Neural progenitor cell (in vitro differentiated cells): ENCODE measurements at regions not wholly inside any gene's neighbourhood (a gene's known extent, or its start where the extent isn't known, plus 50 kb on each side); places are given as distances from the start of the nearest gene placed in this dataset.

Experiments
- DNase-seq: peaks from one replicate; pipeline ENCODE4 v3.0.0-alpha.2; 2016; ENCODE audit warnings: low spot score
- H2AFZ ChIP-seq: fragments of 200-600 bp; sonication (generic); replicated peaks from 2 replicates; pipeline ENCODE4 v1.6.1; 2016; ENCODE audit warnings: antibody characterized with exemption
- H3F3A ChIP-seq: fragments of 200-600 bp; sonication (generic); 2 replicates; pipeline ENCODE4 v1.6.1; 2016; ENCODE audit warnings: antibody characterized with exemption, low read depth
- H3K27ac ChIP-seq: fragments of 200-600 bp; sonication (generic); 2 replicates; pipeline ENCODE4 v1.5.1; 2016; ENCODE audit warnings: mild to moderate bottlenecking
- H3K27me3 ChIP-seq: fragments of 200-600 bp; sonication (generic); 2 replicates; pipeline ENCODE4 v1.6.1; 2016; ENCODE audit warnings: mild to moderate bottlenecking, moderate library complexity
- H3K36me3 ChIP-seq: fragments of 200-600 bp; sonication (generic); 2 replicates; pipeline ENCODE4 v1.5.1; 2016
- H3K4me1 ChIP-seq: fragments of 200-600 bp; sonication (generic); 2 replicates; pipeline ENCODE4 v1.6.1; 2016; ENCODE audit warnings: mixed run types
- H3K4me2 ChIP-seq: fragments of 200-600 bp; sonication (generic); 2 replicates; pipeline ENCODE4 v1.6.1; 2016
- H3K4me3 ChIP-seq: fragments of 200-600 bp; sonication (generic); 2 replicates; pipeline ENCODE4 v1.5.1; 2016
- H3K79me2 ChIP-seq: fragments of 200-600 bp; sonication (generic); 2 replicates; pipeline ENCODE4 v1.6.1; 2016; ENCODE audit warnings: low read depth
- H3K9ac ChIP-seq: fragments of 200-600 bp; sonication (generic); 2 replicates; pipeline ENCODE4 v1.6.1; 2016
- H3K9me3 ChIP-seq: fragments of 200-600 bp; sonication (generic); 2 replicates; pipeline ENCODE4 v1.5.1; 2016; ENCODE audit warnings: low read depth
- H4K20me1 ChIP-seq: fragments of 200-600 bp; sonication (generic); 2 replicates; pipeline ENCODE4 v1.6.1; 2016; ENCODE audit warnings: low read depth
- H3K27ac Mint-ChIP-seq: 3 replicates; pipeline ENCODE4 v1.8.0; 2021; ENCODE audit warnings: mixed read lengths
- H3K27me3 Mint-ChIP-seq: 2 replicates; pipeline ENCODE4 v1.8.0; 2022; ENCODE audit warnings: low read depth, mild to moderate bottlenecking, inconsistent platforms, moderate library complexity, mixed read lengths; ENCODE audit not compliant: insufficient read depth
- H3K36me3 Mint-ChIP-seq: 3 replicates; pipeline ENCODE4 v1.8.0; 2021; ENCODE audit warnings: mixed read lengths
- H3K4me1 Mint-ChIP-seq: 3 replicates; pipeline ENCODE4 v1.8.0; 2021; ENCODE audit warnings: mixed read lengths
- H3K4me3 Mint-ChIP-seq: 3 replicates; pipeline ENCODE4 v1.8.0; 2021; ENCODE audit warnings: mild to moderate bottlenecking, moderate library complexity, mixed read lengths
- H3K9me3 Mint-ChIP-seq: 3 replicates; pipeline ENCODE4 v1.8.0; 2020; ENCODE audit warnings: mixed read lengths
- CTCF ChIP-seq: fragments of 200-600 bp; sonication (generic); IDR thresholded peaks from 2 replicates; pipeline ENCODE4 v1.5.1; 2017; ENCODE audit warnings: antibody characterized with exemption, mild to moderate bottlenecking
- EZH2 ChIP-seq: fragments of 200-600 bp; sonication (generic); IDR thresholded peaks from 2 replicates; pipeline ENCODE4 v1.6.1; 2017; ENCODE audit warnings: antibody characterized with exemption, mild to moderate bottlenecking, moderate library complexity
- EZH2phosphoT487 ChIP-seq: fragments of 200-600 bp; sonication (generic); IDR thresholded peaks from 2 replicates; pipeline ENCODE4 v1.6.1; 2017; ENCODE audit warnings: antibody characterized with exemption

GRCh38 chr1:96416701-96417444 lies 304.7 kb upstream of the PTBP2 start:
- H3K27me3 Mint-ChIP-seq = peaks cover 5% of the 10 kb centered on the region
- Histone ChIP-seq H3K4me3 (no peak overlapping the region), H3K36me3 (no peaks in the 10 kb centered on the region), H3K27ac (no peak overlapping the region), H3K9me3 (no peaks in the 10 kb centered on the region), H3K4me1 (no peaks in the 10 kb centered on the region), H3K4me2 (no peak overlapping the region), H3K9ac (no peak overlapping the region), H3K27me3 (no peaks in the 10 kb centered on the region), H3F3A (no peaks in the 10 kb centered on the region), H3K79me2 (no peaks in the 10 kb centered on the region), H2AFZ (no peak overlapping the region), H4K20me1 (no peaks in the 10 kb centered on the region)
- no peaks in the 10 kb centered on the region for H3K4me1 Mint-ChIP-seq
- TF ChIP-seq CTCF (no peak), EZH2phosphoT487 (no peak), EZH2 (no peak)
- no peaks in the 10 kb centered on the region for H3K9me3 Mint-ChIP-seq
- DNase-seq = no peak
- H3K4me3 Mint-ChIP-seq = no peak overlapping the region
- no peaks in the 10 kb centered on the region for H3K36me3 Mint-ChIP-seq
- no peak overlapping the region for H3K27ac Mint-ChIP-seq

- Histone ChIP-seq H3K36me3 (no peaks in the 10 kb centered on the region), H2AFZ (no peak overlapping the region), H3K4me2 (no peak overlapping the region), H3K4me3 (no peak overlapping the region), H3K9ac (no peak overlapping the region), H3F3A (no peaks in the 10 kb centered on the region), H3K27me3 (no peaks in the 10 kb centered on the region), H3K4me1 (no peaks in the 10 kb centered on the region), H3K79me2 (no peaks in the 10 kb centered on the region), H3K9me3 (no peaks in the 10 kb centered on the region), H4K20me1 (no peaks in the 10 kb centered on the region), H3K27ac (no peak overlapping the region)
- Mint-ChIP-seq H3K4me3 (no peak overlapping the region), H3K36me3 (no peaks in the 10 kb centered on the region), H3K9me3 (no peaks in the 10 kb centered on the region), H3K27me3 (peaks cover 5% of the 10 kb centered on the region), H3K4me1 (no peaks in the 10 kb centered on the region), H3K27ac (no peak overlapping the region)
- DNase-seq = no peak
- TF ChIP-seq EZH2phosphoT487 (no peak), EZH2 (no peak), CTCF (no peak)
Observed at GRCh38 chr1:96418969-96419368, 302.6 kb upstream of the PTBP2 start.

GRCh38 chr1:96424877-96425276 lies 296.7 kb upstream of the PTBP2 start:
- H3K4me3 ChIP-seq = no peak overlapping the region
- Mint-ChIP-seq H3K27ac (no peak overlapping the region), H3K9me3 (peaks cover 8% of the 10 kb centered on the region), H3K4me3 (no peak overlapping the region), H3K36me3 (no peaks in the 10 kb centered on the region), H3K4me1 (peaks cover 18% of the 10 kb centered on the region), H3K27me3 (peaks cover 13% of the 10 kb centered on the region)
- H3K79me2 ChIP-seq = no peaks in the 10 kb centered on the region
- H3K36me3 ChIP-seq = no peaks in the 10 kb centered on the region
- peaks cover 3% of the 10 kb centered on the region for H3K4me1 ChIP-seq
- no peaks in the 10 kb centered on the region for H3K9me3 ChIP-seq
- TF ChIP-seq EZH2 (no peak), EZH2phosphoT487 (no peak), CTCF (no peak)
- H3F3A ChIP-seq = no peaks in the 10 kb centered on the region
- no peak overlapping the region for H2AFZ ChIP-seq
- no peaks in the 10 kb centered on the region for H3K27me3 ChIP-seq
- DNase-seq = no peak
- no peak overlapping the region for H3K27ac ChIP-seq
- H3K4me2 ChIP-seq = no peak overlapping the region
- no peaks in the 10 kb centered on the region for H4K20me1 ChIP-seq
- H3K9ac ChIP-seq = no peak overlapping the region
